Immature natural killer cell (primary cell): ENCODE measurements at regions not wholly inside any gene's neighbourhood (a gene's known extent, or its start where the extent isn't known, plus 50 kb on each side); places are given as distances from the start of the nearest gene placed in this dataset.

ENCODE experiments used
- DNase-seq, 3 donors: peaks; one replicate each; pipeline ENCODE4 v3.0.0; 2022; ENCODE audit warnings: mixed read lengths in 1 of 3
- H3K27ac Mint-ChIP-seq, 6 donors: one replicate each; pipeline ENCODE4 v1.8.0; 2020; ENCODE audit warnings: mixed read lengths in 6 of 6, mild to moderate bottlenecking in 5 of 6, inconsistent platforms in 4 of 6, moderate library complexity in 3 of 6
- H3K27me3 Mint-ChIP-seq, 3 donors: one replicate each; pipeline ENCODE4 v1.8.0; 2020 to 2021; ENCODE audit warnings: low read depth in 3 of 3, mild to moderate bottlenecking in 3 of 3, mixed read lengths in 3 of 3, moderate library complexity in 3 of 3, inconsistent platforms in 1 of 3
- H3K36me3 Mint-ChIP-seq, 3 donors: one replicate each; pipeline ENCODE4 v1.8.0; 2020; ENCODE audit warnings: mixed read lengths in 3 of 3, inconsistent platforms in 2 of 3, mild to moderate bottlenecking in 2 of 3
- H3K4me1 Mint-ChIP-seq, 2 donors: one replicate each; pipeline ENCODE4 v1.8.0; 2020; ENCODE audit warnings: inconsistent platforms in 2 of 2, mild to moderate bottlenecking in 2 of 2, mixed read lengths in 2 of 2, moderate library complexity in 1 of 2
- H3K4me3 Mint-ChIP-seq, 5 donors: one replicate each; pipeline ENCODE4 v1.8.0; 2020; ENCODE audit warnings: mild to moderate bottlenecking in 5 of 5, mixed read lengths in 5 of 5, inconsistent platforms in 3 of 5, moderate library complexity in 3 of 5
- H3K9me3 Mint-ChIP-seq, 6 donors: one replicate each; pipeline ENCODE4 v1.8.0; 2020; ENCODE audit warnings: mild to moderate bottlenecking in 6 of 6, mixed read lengths in 6 of 6, inconsistent platforms in 4 of 6, moderate library complexity in 3 of 6

DNA sequence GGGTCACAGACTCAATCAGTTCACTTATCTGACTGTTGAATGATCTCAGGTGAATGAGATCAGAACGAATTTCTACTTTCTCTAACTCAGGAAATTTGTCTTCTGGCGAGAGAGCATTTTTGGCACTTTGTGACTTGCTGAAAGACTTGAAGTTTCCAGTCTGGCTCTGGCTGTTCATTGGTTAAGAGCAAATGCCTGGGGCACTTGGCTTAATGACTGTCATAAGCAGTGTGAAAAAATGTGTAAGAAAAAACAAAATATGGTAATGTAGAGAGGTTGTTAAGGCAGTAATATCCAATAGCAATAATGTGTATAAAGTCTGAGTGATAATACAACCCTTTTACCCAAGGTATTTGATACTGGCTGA lies 71.3 kb upstream of the PGRMC2 start:
- H3K27me3 Mint-ChIP-seq: peaks cover 0 to 2% (median 0%) of the 10 kb centered on the region in 3 donors
- H3K4me3 Mint-ChIP-seq: no peak overlapping the region
- H3K27ac Mint-ChIP-seq: no peak overlapping the region
- H3K9me3 Mint-ChIP-seq: peaks cover 0 to 4% (median 0%) of the 10 kb centered on the region in 6 donors
- peaks cover 0 to 4% (median 0%) of the 10 kb centered on the region in 3 donors for H3K36me3 Mint-ChIP-seq
- no peak for DNase-seq
- H3K4me1 Mint-ChIP-seq: no peaks in the 10 kb centered on the region

GRCh38 chr4:128358231-128358912 lies 70.8 kb upstream of the PGRMC2 start:
- Mint-ChIP-seq H3K27me3 (peaks cover 0 to 2% (median 0%) of the 10 kb centered on the region in 3 donors), H3K27ac (no peak overlapping the region), H3K4me3 (no peak overlapping the region), H3K9me3 (peaks cover 0 to 4% (median 0%) of the 10 kb centered on the region in 6 donors), H3K36me3 (peaks cover 0 to 4% (median 0%) of the 10 kb centered on the region in 3 donors), H3K4me1 (no peaks in the 10 kb centered on the region)
- DNase-seq: no peak

GRCh38 chr4:128357286-128357685 lies 69.7 kb upstream of the PGRMC2 start:
- peaks cover 0 to 4% (median 0%) of the 10 kb centered on the region in 3 donors for H3K36me3 Mint-ChIP-seq
- H3K4me1 Mint-ChIP-seq: no peaks in the 10 kb centered on the region
- no peak for DNase-seq
- peaks cover 0 to 2% (median 0%) of the 10 kb centered on the region in 3 donors for H3K27me3 Mint-ChIP-seq
- no peak overlapping the region for H3K4me3 Mint-ChIP-seq
- no peak overlapping the region for H3K27ac Mint-ChIP-seq
- peaks cover 0 to 4% (median 0%) of the 10 kb centered on the region in 6 donors for H3K9me3 Mint-ChIP-seq

DNA sequence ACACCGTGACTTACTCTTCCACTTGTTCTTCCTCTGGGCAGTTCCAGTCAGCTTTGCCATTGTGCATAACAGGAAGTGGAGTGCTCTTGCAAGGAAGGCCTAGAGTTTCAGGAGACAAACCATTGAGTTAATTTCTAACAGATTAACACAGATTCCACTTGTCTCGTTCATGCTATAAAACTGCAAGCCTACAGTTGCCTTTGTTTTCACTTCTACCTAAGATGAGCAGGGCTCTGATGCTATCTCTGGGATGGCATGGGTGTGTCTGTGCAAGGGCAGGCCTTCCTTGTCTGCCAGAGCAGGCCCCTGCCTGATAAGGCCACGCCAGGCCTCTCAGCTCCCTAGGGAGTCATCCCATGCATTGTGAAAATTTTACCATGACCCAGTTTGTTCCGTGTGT lies 67.7 kb upstream of the PGRMC2 start:
- H3K36me3 Mint-ChIP-seq: peaks cover 0 to 4% (median 0%) of the 10 kb centered on the region in 3 donors
- H3K4me1 Mint-ChIP-seq: no peaks in the 10 kb centered on the region
- no peak overlapping the region for H3K4me3 Mint-ChIP-seq
- peaks cover 0 to 4% (median 0%) of the 10 kb centered on the region in 6 donors for H3K9me3 Mint-ChIP-seq
- no peak overlapping the region for H3K27ac Mint-ChIP-seq
- no peak for DNase-seq
- peaks cover 0 to 5% (median 0%) of the 10 kb centered on the region in 3 donors for H3K27me3 Mint-ChIP-seq

DNA sequence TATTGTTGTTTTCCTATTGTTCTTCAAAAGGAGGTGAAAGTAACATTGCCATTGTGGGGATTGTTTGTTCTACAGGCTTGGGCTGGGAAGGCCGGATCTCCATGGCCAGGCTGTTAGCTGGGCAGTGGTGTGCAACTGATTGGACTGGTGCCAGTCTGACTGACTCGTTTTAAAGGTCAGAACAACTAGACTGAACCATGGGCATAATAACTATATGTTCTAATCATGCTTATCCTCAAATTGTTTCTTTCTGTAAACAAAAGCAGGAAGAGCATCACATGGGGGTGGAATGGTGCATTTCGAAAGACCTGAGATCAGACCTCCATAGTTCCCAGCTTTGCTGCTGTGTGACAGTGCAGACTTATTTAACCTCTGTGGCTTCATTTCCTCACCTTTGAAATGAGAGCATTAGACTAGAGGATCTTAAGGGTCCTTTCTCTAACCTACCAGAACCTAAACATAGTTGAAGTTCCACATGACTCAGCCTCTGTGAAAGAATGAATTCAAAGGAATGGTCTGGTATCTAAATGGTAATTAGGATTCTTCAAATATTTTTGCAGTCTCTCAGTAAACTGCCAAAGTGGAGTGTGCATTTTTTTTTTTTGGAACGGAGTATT lies 66.7 kb upstream of the PGRMC2 start:
- H3K4me1 Mint-ChIP-seq: no peaks in the 10 kb centered on the region
- H3K27me3 Mint-ChIP-seq: peaks cover 0 to 3% (median 2%) of the 10 kb centered on the region in 3 donors
- peaks cover 0 to 4% (median 0%) of the 10 kb centered on the region in 6 donors for H3K9me3 Mint-ChIP-seq
- peaks cover 0 to 4% (median 0%) of the 10 kb centered on the region in 3 donors for H3K36me3 Mint-ChIP-seq
- no peak overlapping the region for H3K27ac Mint-ChIP-seq
- DNase-seq: no peak
- no peak overlapping the region for H3K4me3 Mint-ChIP-seq

GRCh38 chr4:128353791-128354190 lies 66.2 kb upstream of the PGRMC2 start:
- no peak for DNase-seq
- Mint-ChIP-seq H3K27me3 (peaks cover 0 to 3% (median 3%) of the 10 kb centered on the region in 3 donors), H3K9me3 (peaks cover 0 to 4% (median 0%) of the 10 kb centered on the region in 6 donors), H3K4me1 (no peaks in the 10 kb centered on the region), H3K4me3 (no peak overlapping the region), H3K36me3 (peaks cover 0 to 4% (median 0%) of the 10 kb centered on the region in 3 donors), H3K27ac (no peak overlapping the region)

DNA sequence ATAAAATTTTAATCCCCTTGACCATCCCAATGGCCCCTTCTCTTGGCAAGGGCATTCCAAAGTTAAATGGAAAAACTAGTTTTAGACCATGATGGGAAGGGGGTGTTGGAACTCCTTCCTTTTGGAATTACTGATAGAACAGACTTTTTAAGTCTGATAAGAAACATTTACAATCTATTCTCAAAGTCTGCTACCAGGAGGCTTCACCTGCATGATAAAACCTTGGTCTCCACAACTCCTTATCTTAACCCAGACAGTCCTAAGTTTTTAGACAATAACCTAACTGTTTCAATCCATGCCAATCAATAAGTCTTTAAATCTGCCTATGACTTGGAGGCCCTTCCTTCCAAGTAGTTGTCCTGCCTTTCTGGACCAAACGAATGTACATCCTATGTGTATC lies 63.9 kb upstream of the PGRMC2 start:
- peaks cover 0 to 2% (median 0%) of the 10 kb centered on the region in 6 donors for H3K9me3 Mint-ChIP-seq
- no peaks in the 10 kb centered on the region for H3K4me1 Mint-ChIP-seq
- no peak overlapping the region for H3K4me3 Mint-ChIP-seq
- peaks cover 0 to 5% (median 3%) of the 10 kb centered on the region in 3 donors for H3K27me3 Mint-ChIP-seq
- H3K36me3 Mint-ChIP-seq: no peaks in the 10 kb centered on the region
- no peak for DNase-seq
- no peak overlapping the region for H3K27ac Mint-ChIP-seq

GRCh38 chr4:128350449-128351045 lies 62.9 kb upstream of the PGRMC2 start:
- Mint-ChIP-seq H3K4me1 (no peaks in the 10 kb centered on the region), H3K27me3 (peaks cover 0 to 5% (median 3%) of the 10 kb centered on the region in 3 donors), H3K9me3 (peaks cover 0 to 2% (median 0%) of the 10 kb centered on the region in 6 donors), H3K27ac (no peak overlapping the region), H3K36me3 (no peaks in the 10 kb centered on the region), H3K4me3 (no peak overlapping the region)
- DNase-seq: no peak

- no peaks in the 10 kb centered on the region for H3K4me1 Mint-ChIP-seq
- peaks cover 0 to 2% (median 0%) of the 10 kb centered on the region in 6 donors for H3K9me3 Mint-ChIP-seq
- H3K27me3 Mint-ChIP-seq: peaks cover 0 to 5% (median 3%) of the 10 kb centered on the region in 3 donors
- H3K36me3 Mint-ChIP-seq: no peaks in the 10 kb centered on the region
- no peak for DNase-seq
- H3K27ac Mint-ChIP-seq: no peak overlapping the region
- H3K4me3 Mint-ChIP-seq: no peak overlapping the region
Observed at GRCh38 chr4:128349921-128350320, 62.3 kb upstream of the PGRMC2 start.

- Mint-ChIP-seq H3K4me3 (no peak overlapping the region), H3K9me3 (peaks cover 0 to 2% (median 0%) of the 10 kb centered on the region in 6 donors), H3K36me3 (no peaks in the 10 kb centered on the region), H3K27me3 (peaks cover 0 to 5% (median 3%) of the 10 kb centered on the region in 3 donors), H3K4me1 (no peaks in the 10 kb centered on the region), H3K27ac (no peak overlapping the region)
- DNase-seq: no peak
Observed at GRCh38 chr4:128347930-128348660, 60.5 kb upstream of the PGRMC2 start.

GRCh38 chr4:128347175-128347868 lies 59.7 kb upstream of the PGRMC2 start:
- DNase-seq: no peak
- Mint-ChIP-seq H3K4me3 (no peak overlapping the region), H3K9me3 (peaks cover 0 to 2% (median 0%) of the 10 kb centered on the region in 6 donors), H3K4me1 (no peaks in the 10 kb centered on the region), H3K27ac (no peak overlapping the region), H3K36me3 (no peaks in the 10 kb centered on the region), H3K27me3 (peaks cover 0 to 5% (median 3%) of the 10 kb centered on the region in 3 donors)

- no peaks in the 10 kb centered on the region for H3K36me3 Mint-ChIP-seq
- H3K4me1 Mint-ChIP-seq: no peaks in the 10 kb centered on the region
- peaks cover 0 to 2% (median 0%) of the 10 kb centered on the region in 6 donors for H3K9me3 Mint-ChIP-seq
- no peak overlapping the region for H3K4me3 Mint-ChIP-seq
- no peak for DNase-seq
- H3K27me3 Mint-ChIP-seq: peaks cover 0 to 3% (median 2%) of the 10 kb centered on the region in 3 donors
- H3K27ac Mint-ChIP-seq: no peak overlapping the region
Observed at GRCh38 chr4:128346054-128346716, 58.6 kb upstream of the PGRMC2 start.

DNA sequence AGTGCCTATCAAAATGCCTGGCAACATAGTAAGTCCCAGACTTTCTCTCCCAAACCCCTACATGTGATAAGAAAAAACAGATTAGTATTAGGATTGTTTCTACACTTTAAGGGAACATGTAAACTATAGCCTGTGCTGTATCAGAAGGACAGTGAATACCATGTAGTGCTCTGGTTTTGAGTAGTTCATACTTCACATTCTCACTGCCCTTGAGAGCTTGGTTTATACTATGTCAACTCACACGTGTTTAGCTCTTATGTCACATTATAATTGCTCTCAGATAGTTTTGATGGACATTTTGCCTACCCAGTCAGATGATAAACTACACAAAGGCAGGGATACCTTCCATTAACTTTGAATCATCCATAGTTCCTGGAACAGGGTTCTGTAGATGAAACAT lies 58.0 kb upstream of the PGRMC2 start:
- Mint-ChIP-seq H3K9me3 (peaks cover 0 to 2% (median 0%) of the 10 kb centered on the region in 6 donors), H3K4me3 (no peak overlapping the region), H3K4me1 (no peaks in the 10 kb centered on the region), H3K36me3 (no peaks in the 10 kb centered on the region), H3K27me3 (peaks cover 0 to 3% (median 2%) of the 10 kb centered on the region in 3 donors), H3K27ac (no peak overlapping the region)
- no peak for DNase-seq
